ENCODE measurements at regions not wholly inside any gene's neighbourhood (a gene's known extent, or its start where the extent isn't known, plus 50 kb on each side); places are given as distances from the start of the nearest gene placed in this dataset.

- DNase-seq = no peak
Measured at GRCh38 chr3:117632191-117632590, 922.6 kb downstream of the TUSC7 start.

- no peak for DNase-seq
Measured at GRCh38 chr3:117633207-117633606, 923.6 kb downstream of the TUSC7 start.

GRCh38 chr3:117637666-117638065 lies 928.1 kb downstream of the TUSC7 start:
- DNase-seq = no peak

GRCh38 chr3:117644203-117644602 lies 934.6 kb downstream of the TUSC7 start:
- no peak for DNase-seq

GRCh38 chr3:117645561-117646242 lies 936.1 kb downstream of the TUSC7 start:
- no peak for DNase-seq

GRCh38 chr3:117647435-117647834 lies 937.9 kb downstream of the TUSC7 start:
- DNase-seq = no peak

- no peak for DNase-seq
Measured at GRCh38 chr3:117651246-117651645, 941.7 kb downstream of the TUSC7 start.

- no peak for DNase-seq
Measured at GRCh38 chr3:117656391-117656790, 946.8 kb downstream of the TUSC7 start.

- DNase-seq = no peak
Measured at GRCh38 chr3:117657278-117657677, 947.7 kb downstream of the TUSC7 start.

GRCh38 chr3:117660941-117661817 lies 951.6 kb downstream of the TUSC7 start:
- no peak for DNase-seq

GRCh38 chr3:117661818-117662095 lies 952.2 kb downstream of the TUSC7 start:
- DNase-seq = no peak

- no peak for DNase-seq
Measured at GRCh38 chr3:117665296-117665695, 955.7 kb downstream of the TUSC7 start.

- no peak for DNase-seq
Measured at GRCh38 chr3:117666325-117666724, 956.7 kb downstream of the TUSC7 start.

GRCh38 chr3:117666812-117667211 lies 957.2 kb downstream of the TUSC7 start:
- DNase-seq = no peak

- no peak for DNase-seq
Measured at GRCh38 chr3:117669774-117670173, 960.2 kb downstream of the TUSC7 start.

GRCh38 chr3:117671722-117672318 lies 962.2 kb downstream of the TUSC7 start:
- no peak for DNase-seq

GRCh38 chr3:117674321-117674720 lies 964.7 kb downstream of the TUSC7 start:
- no peak for DNase-seq

GRCh38 chr3:117681619-117682018 lies 972.0 kb downstream of the TUSC7 start:
- DNase-seq = no peak

GRCh38 chr3:117687096-117687495 lies 977.5 kb downstream of the TUSC7 start:
- DNase-seq = no peak

- DNase-seq = no peak
Measured at GRCh38 chr3:117688583-117688982, 979.0 kb downstream of the TUSC7 start.

GRCh38 chr3:117691526-117691925 lies 981.9 kb downstream of the TUSC7 start:
- DNase-seq = no peak

- DNase-seq = no peak
Measured at GRCh38 chr3:117692416-117692995, 982.9 kb downstream of the TUSC7 start.

GRCh38 chr3:117695321-117695720 lies 985.7 kb downstream of the TUSC7 start:
- DNase-seq = no peak
